ENCODE measurements at regions not wholly inside any gene's neighbourhood (a gene's known extent, or its start where the extent isn't known, plus 50 kb on each side); places are given as distances from the start of the nearest gene placed in this dataset.

GRCh38 chr13:22027566-22027965, 356.7 kb downstream of the FGF9 start:
- FAIRE-seq (no peak), DNase-seq (ENCODE audit: low read depth in 1 of 2, low spot score in 2 of 2) (no peak)
- Histone ChIP-seq H3K23ac (ENCODE audit: insufficient read length) (no peak overlapping the region), H3K27me3 (replicated peaks in 1 of 4; ENCODE audit: control insufficient read depth in 3 of 4, extremely low read depth in 1 of 4, insufficient read depth in 3 of 4, low read length in 3 of 4) (no peaks in the 10 kb centered on the region; a peak in 1 of 7 replicates), H3K27ac (ENCODE audit: low read depth, low read length) (no peak overlapping the region), H4K20me1 (replicated peaks in 1 of 2; ENCODE audit: control insufficient read depth in 1 of 2, insufficient read depth in 2 of 2, low read length in 2 of 2) (peaks cover 0 to 1% of the 10 kb centered on the region in 2 experiments), H2BK120ac (replicated peaks; ENCODE audit: low read depth, low read length) (no peak overlapping the region), H2AFZ (ENCODE audit: low read length) (no peak overlapping the region), H3K23me2 (ENCODE audit: low read depth, low read length) (no peaks in the 10 kb centered on the region), H3K79me2 (ENCODE audit: control insufficient read depth in 1 of 2, insufficient read depth in 2 of 2, low read length in 2 of 2) (no peaks in the 10 kb centered on the region), H3K4me2 (ENCODE audit: insufficient read depth in 1 of 2, low read depth in 2 of 2, low read length in 2 of 2) (no peak overlapping the region), H3K79me1 (ENCODE audit: low read depth, low read length) (no peaks in the 10 kb centered on the region), H3K4me3 (ENCODE audit: extremely low read depth in 1 of 4, insufficient read depth in 2 of 4, low read depth in 3 of 4, low read length in 4 of 4) (no peak overlapping the region), H2BK15ac (ENCODE audit: low read length) (no peak overlapping the region), H4K8ac (ENCODE audit: extremely low read depth, insufficient read depth, low read length) (no peak overlapping the region), H2BK5ac (ENCODE audit: low read depth, low read length) (no peak overlapping the region), H3K9me3 (ENCODE audit: insufficient read depth in 2 of 2, low read depth in 1 of 2, low read length in 1 of 2) (no peaks in the 10 kb centered on the region), H3K4me1 (replicated peaks in 1 of 4; ENCODE audit: control insufficient read depth in 3 of 4, insufficient read depth in 4 of 4, low read length in 3 of 4) (no peaks in the 10 kb centered on the region), H4K91ac (replicated peaks; ENCODE audit: insufficient read length, low read length) (no peak overlapping the region), H3K14ac (ENCODE audit: insufficient read length) (no peak overlapping the region), H3K9ac (replicated peaks in 1 of 4; ENCODE audit: extremely low read depth in 1 of 4, low read depth in 3 of 4, low read length in 3 of 4) (no peak overlapping the region), H3K18ac (ENCODE audit: extremely low read depth, low read length) (no peak overlapping the region), H3K4ac (replicated peaks; ENCODE audit: insufficient read length, low read depth, low read length) (no peak overlapping the region), H2BK12ac (ENCODE audit: low read depth, low read length) (no peak overlapping the region), H4K5ac (ENCODE audit: insufficient read length, low read depth, low read length) (no peak overlapping the region), H2AK5ac (ENCODE audit: low read depth, low read length) (no peak overlapping the region), H3K36me3 (ENCODE audit: control insufficient read depth in 2 of 4, insufficient read depth in 4 of 4, low read length in 3 of 4) (no peaks in the 10 kb centered on the region), H2BK20ac (ENCODE audit: low read length) (no peak overlapping the region), H3K56ac (replicated peaks; ENCODE audit: insufficient read length, low read depth, low read length) (no peak overlapping the region)
- CTCF ChIA-PET (ENCODE audit: partially characterized antibody), result no interaction called here
- POLR2A ChIA-PET (ENCODE audit: partially characterized antibody), result no interaction called here
- WGBS, 2 experiments (ENCODE audit: extremely low coverage in 1 of 2, insufficient coverage in 1 of 2, insufficient read length in 1 of 2, insufficient replicate concordance in 2 of 2, low coverage in 1 of 2, low lambda C conversion rate in 2 of 2, missing lambda C conversion rate in 1 of 2), result 97% methylated on average over 8 of the region's 8 CpGs; no CpG with 5 or more reads in 1 of the 2 experiments
- no peak for TF ChIP-seq SP4 (IDR thresholded peaks at IDR 0.05; ENCODE audit: low read length)
- TF ChIP-seq POLR2A (IDR thresholded peaks at IDR 0.05; ENCODE audit: control extremely low read depth in 1 of 2, low read depth in 2 of 2, low read length in 2 of 2), result no peak
- no peak for TF ChIP-seq YY1 (IDR thresholded peaks at IDR 0.05; ENCODE audit: low read depth, low read length)
- TF ChIP-seq RFX5 (IDR thresholded peaks at IDR 0.05; ENCODE audit: borderline replicate concordance, low read depth, low read length), result no peak
